Upper lobe of left lung (tissue), 4 donors: ENCODE measurements at regions not wholly inside any gene's neighbourhood (a gene's known extent, or its start where the extent isn't known, plus 50 kb on each side); places are given as distances from the start of the nearest gene placed in this dataset.

Experiments
- CTCF ChIP-seq, 6 experiments: fragments of 450-650 bp in 4 of 6; fragments of 200-600 bp in 2 of 6; sonication (generic) in 2 of 6; IDR thresholded peaks; one replicate each; pipeline ENCODE4 v1.5.1; 2016 to 2019; ENCODE audit warnings: antibody characterized with exemption in 6 of 6
- POLR2A ChIP-seq, 4 donors: fragments of 450-650 bp; IDR thresholded peaks; one replicate each; pipeline ENCODE4 v1.5.1; 2016 to 2017; ENCODE audit warnings: antibody characterized with exemption in 4 of 4, mild to moderate bottlenecking in 2 of 4
- POLR2AphosphoS5 ChIP-seq, 2 donors: sonication (generic); formaldehyde crosslinking; IDR thresholded peaks; one replicate each; pipeline ENCODE4 v1.5.1; 2017; ENCODE audit warnings: antibody characterized with exemption in 2 of 2

- no peak for TF ChIP-seq CTCF (IDR thresholded peaks at IDR 0.05)
- TF ChIP-seq POLR2A (IDR thresholded peaks at IDR 0.05) = no peak
- no peak for TF ChIP-seq POLR2AphosphoS5 (IDR thresholded peaks at IDR 0.05)
Measured at GRCh38 chr17:51427856-51428255, 167.5 kb downstream of the UTP18 start.
